IMR-90 (cell line): ENCODE measurements at regions not wholly inside any gene's neighbourhood (a gene's known extent, or its start where the extent isn't known, plus 50 kb on each side); places are given as distances from the start of the nearest gene placed in this dataset.

ENCODE experiments used
- ATAC-seq: fragments of 200-7000 bp; cut with Tn5 transposase; 2 replicates; pipeline ENCODE4 v1.9.1; 2020; ENCODE audit warnings: low read depth, mild to moderate bottlenecking, moderate library complexity
- BruUV-seq: library from RNA; stranded (reverse); fragments of 400-500 nt; replicated peaks from 2 replicates; lab custom pipeline; 2021; lab: Mats Ljungman, UMichigan
- CTCF ChIA-PET: fragments of 300-600 bp; formaldehyde crosslinking; extraction: SDS; loops from one replicate; lab custom pipeline; 2021; ENCODE audit warnings: antibody characterized with exemption; lab: Yijun Ruan, JAX
- POLR2A ChIA-PET: fragments of 300-600 bp; sonication (Branson Sonifier 250); formaldehyde crosslinking; loops from one replicate; lab custom pipeline; 2022; ENCODE audit warnings: antibody characterized with exemption; ENCODE audit not compliant: unreplicated experiment; lab: Charles Lee
- DNase-seq: peaks from one replicate; pipeline ENCODE4 v3.0.0; 2013
- H2AFZ ChIP-seq: replicated peaks from 2 replicates; pipeline ENCODE3; 2013; ENCODE audit warnings: low read length, mild to moderate bottlenecking; ENCODE audit not compliant: poor library complexity
- H2AK5ac ChIP-seq: 2 replicates; pipeline ENCODE4 v1.6.1; 2013; ENCODE audit warnings: low read depth, low read length, inconsistent platforms
- H2AK9ac ChIP-seq: replicated peaks from 2 replicates; pipeline ENCODE3; 2013; ENCODE audit warnings: mild to moderate bottlenecking, low read depth, low read length, moderate library complexity; ENCODE audit not compliant: poor library complexity
- H2BK120ac ChIP-seq: 2 replicates; pipeline ENCODE4 v1.6.1; 2013; ENCODE audit warnings: low read depth, low read length, inconsistent platforms
- H2BK15ac ChIP-seq: 3 replicates; pipeline ENCODE4 v1.6.1; 2013; ENCODE audit warnings: low read depth, low read length, inconsistent platforms
- H2BK20ac ChIP-seq: 2 replicates; pipeline ENCODE4 v1.6.1; 2013; ENCODE audit warnings: low read depth, mild to moderate bottlenecking, inconsistent platforms, low read length, moderate library complexity
- H2BK5ac ChIP-seq: 2 replicates; pipeline ENCODE4 v1.6.1; 2013; ENCODE audit warnings: mild to moderate bottlenecking, low read depth, low read length, inconsistent platforms; ENCODE audit not compliant: poor library complexity, severe bottlenecking
- H3K14ac ChIP-seq: replicated peaks from 2 replicates; pipeline ENCODE4 v1.6.1; 2013; ENCODE audit warnings: low read depth, low read length, inconsistent platforms
- H3K18ac ChIP-seq: 2 replicates; pipeline ENCODE4 v1.6.1; 2013; ENCODE audit warnings: low read depth, low read length, control low read depth
- H3K23ac ChIP-seq: 2 replicates; pipeline ENCODE4 v1.6.1; 2013; ENCODE audit warnings: low read depth, low read length, inconsistent platforms
- H3K27ac ChIP-seq: 2 replicates; pipeline ENCODE4 v1.5.1; 2013; ENCODE audit warnings: mild to moderate bottlenecking, control low read depth, low read length; ENCODE audit not compliant: insufficient read depth
- H3K27me3 ChIP-seq: 2 replicates; pipeline ENCODE4 v1.6.1; 2013; ENCODE audit warnings: low read length; ENCODE audit not compliant: control insufficient read depth, insufficient read depth
- H3K36me3 ChIP-seq: 2 replicates; pipeline ENCODE4 v1.6.1; 2013; ENCODE audit warnings: low read length, mixed read lengths; ENCODE audit not compliant: control insufficient read depth, insufficient read depth
- H3K4ac ChIP-seq: 2 replicates; pipeline ENCODE4 v1.6.1; 2013; ENCODE audit warnings: low read depth, low read length, inconsistent platforms
- H3K4me1 ChIP-seq: 2 replicates; pipeline ENCODE4 v1.6.1; 2013; ENCODE audit warnings: low read length, mixed read lengths; ENCODE audit not compliant: control insufficient read depth, insufficient read depth
- H3K4me2 ChIP-seq: 2 replicates; pipeline ENCODE4 v1.6.1; 2013; ENCODE audit warnings: low read depth, mild to moderate bottlenecking, control low read depth, low read length, moderate library complexity
- H3K4me3 ChIP-seq: 2 replicates; pipeline ENCODE4 v1.5.1; 2013; ENCODE audit warnings: low read depth, mild to moderate bottlenecking, control low read depth, low read length, moderate library complexity; ENCODE audit not compliant: insufficient read depth
- H3K56ac ChIP-seq: 2 replicates; pipeline ENCODE4 v1.6.1; 2013; ENCODE audit warnings: low read length, inconsistent platforms; ENCODE audit not compliant: insufficient read depth; ENCODE audit errors: extremely low read depth
- H3K79me1 ChIP-seq, 2 experiments: 2 replicates each; pipeline ENCODE4 v1.6.1; 2013; ENCODE audit warnings: low read length in 2 of 2, inconsistent platforms in 1 of 2, low read depth in 1 of 2
- H3K9ac ChIP-seq: 2 replicates; pipeline ENCODE4 v1.6.1; 2013; ENCODE audit warnings: low read depth, low read length, control low read depth
- H3K9me1 ChIP-seq: 2 replicates; pipeline ENCODE4 v1.6.1; 2013; ENCODE audit warnings: low read length, inconsistent platforms; ENCODE audit not compliant: insufficient read depth
- H3K9me3 ChIP-seq: 2 replicates; pipeline ENCODE4 v1.6.1; 2013; ENCODE audit warnings: low read length; ENCODE audit not compliant: control insufficient read depth, insufficient read depth
- H4K20me1 ChIP-seq: 2 replicates; pipeline ENCODE4 v1.6.1; 2013; ENCODE audit warnings: low read length, inconsistent platforms; ENCODE audit not compliant: insufficient read depth
- H4K5ac ChIP-seq: 2 replicates; pipeline ENCODE4 v1.6.1; 2013; ENCODE audit warnings: mild to moderate bottlenecking, low read depth, low read length, control low read depth
- H4K8ac ChIP-seq, 2 experiments: 2 replicates each; pipeline ENCODE4 v1.6.1; 2013; ENCODE audit warnings: low read depth in 2 of 2, low read length in 2 of 2, control low read depth in 1 of 2, inconsistent platforms in 1 of 2
- H4K91ac ChIP-seq: 2 replicates; pipeline ENCODE4 v1.6.1; 2013; ENCODE audit warnings: low read depth, low read length, inconsistent platforms; ENCODE audit not compliant: insufficient read depth
- CHD1 ChIP-seq: IDR thresholded peaks from 2 replicates; pipeline ENCODE4 v1.6.1; 2012; ENCODE audit warnings: low read depth, low read length, improper control_type of control experiment
- FOS ChIP-seq: fragments of 150-350 bp; IDR thresholded peaks from 2 replicates; pipeline ENCODE4 v1.6.1; 2016; ENCODE audit warnings: low read depth, low read length
- RFX5 ChIP-seq: IDR thresholded peaks from 2 replicates; pipeline ENCODE4 v1.8.0; 2012; ENCODE audit warnings: low read depth, mild to moderate bottlenecking, low read length, moderate library complexity
- WGBS, 2 experiments: methylation state at CpG; one replicate each; pipeline versions ENCODE4 v1.1.5 to v1.1.7; 2013; ENCODE audit warnings: missing lambda C conversion rate in 2 of 2; ENCODE audit not compliant: insufficient read length in 1 of 2; ENCODE audit errors: extremely low coverage in 2 of 2; 5-methylcytosine and 5-hydroxymethylcytosine counted together
- dilution Hi-C: fragments of 300-500 bp; cut with HindIII; formaldehyde crosslinking; loops from one replicate; pipeline ENCODE4 v1.14.3; 2018; ENCODE audit warnings: low sequenced_read_pairs; ENCODE audit not compliant: unreplicated experiment
- in situ Hi-C: fragments of 300-500 bp; cut with MboI; formaldehyde crosslinking; loops from 3 replicates; pipeline ENCODE4 v1.14.3; 2019; ENCODE audit warnings: low sequenced_read_pairs, inconsistent platforms, mixed read lengths
- intact Hi-C: fragments of 100-400 bp; cut with micrococcal nuclease; formaldehyde crosslinking; loops from 2 replicates; pipeline ENCODE4 v1.10.0; 2022

DNA sequence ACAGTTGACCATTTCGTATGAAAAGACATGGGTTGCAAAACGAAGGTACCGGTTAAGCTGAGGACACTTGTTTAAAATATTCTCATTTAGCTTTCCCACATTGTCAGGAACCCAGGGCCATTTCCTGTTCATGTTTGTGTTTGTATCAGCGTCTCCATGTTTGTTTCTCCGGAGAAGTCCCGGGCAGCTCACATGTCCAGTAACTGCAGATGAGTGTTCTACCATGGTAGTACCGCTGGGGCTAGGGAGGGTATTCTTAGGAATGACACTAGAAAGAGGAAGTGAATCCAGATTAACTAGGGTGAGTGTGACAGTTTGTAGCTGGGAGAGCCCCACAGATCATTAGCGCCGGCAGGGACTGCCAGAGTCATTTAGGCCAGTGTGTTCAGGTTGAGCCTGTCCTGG, 50.0 kb upstream of the EVL start:
- Histone ChIP-seq H3K14ac (peak overlapping the region; percentile 65), H4K5ac (peak overlapping the region; percentile 89), H3K27ac (peak overlapping the region; percentile 87), H2BK15ac (peak overlapping the region; percentile 13; the same call in 2 of the 3 replicates), H4K20me1 (no peaks in the 10 kb centered on the region), H2BK120ac (peak overlapping the region; percentile 54; the same call in 1 of the 2 replicates), H2BK20ac (peak overlapping the region; percentile 54), H3K23ac (peak overlapping the region; percentile 4; the same call in 1 of the 2 replicates), H2BK5ac (peak overlapping the region; percentile 52), H3K36me3 (no peaks in the 10 kb centered on the region), H3K4me1 (peaks cover 30% of the 10 kb centered on the region), H4K91ac (peak overlapping the region; percentile 9; the same call in 1 of the 2 replicates), H3K4me2 (peak overlapping the region; percentile 33), H3K4ac (peak overlapping the region; percentile 60), H2AK5ac (peak overlapping the region; percentile 28), H3K4me3 (no peak overlapping the region), H3K56ac (0 out of 2 replicates have a peak overlapping the region, but pooled peaks have one; percentile 26), H3K79me1 (peaks cover 22 to 43% of the 10 kb centered on the region in 2 experiments), H3K9me3 (no peaks in the 10 kb centered on the region), H3K18ac (peak overlapping the region; percentile 49), H3K9me1 (peaks cover 17% of the 10 kb centered on the region), H2AFZ (peak overlapping the region; percentile 72), H3K9ac (peak overlapping the region; percentile 15; the same call in 1 of the 2 replicates), H2AK9ac (no peak overlapping the region), H4K8ac (peak overlapping the region; percentile 41 to 58), H3K27me3 (no peaks in the 10 kb centered on the region)
- TF ChIP-seq FOS = no peak
- TF ChIP-seq CHD1 = no peak
- no peak for TF ChIP-seq RFX5
- dilution Hi-C loops (no loop called here), intact Hi-C loops (no loop called here), in situ Hi-C loops (no loop called here)
- DNase-seq (peak; percentile 53), ATAC-seq (peak; percentile 33)
- CTCF ChIA-PET = interaction anchor here (0.9 to 2.7 kb wide), 3 partner anchors 10 to 16 kb away, joined by 3 to 9 read pairs (median 7); no protein-coding TSS in a partner anchor
- no CpG with 5 or more reads among the region's 9 CpGs for WGBS, 2 experiments
- BruUV-seq = no TSS peak
- POLR2A ChIA-PET = no interaction called here
